H9 (cell line): ENCODE measurements at regions not wholly inside any gene's neighbourhood (a gene's known extent, or its start where the extent isn't known, plus 50 kb on each side); places are given as distances from the start of the nearest gene placed in this dataset.

Experiments used
- DNase-seq: peaks from one replicate; pipeline ENCODE4 v3.0.0-alpha.2; 2017
- H2AFZ ChIP-seq: one replicate; pipeline ENCODE4 v1.6.1; 2013; ENCODE audit warnings: mild to moderate bottlenecking, low read length, control low read depth, moderate library complexity
- H2AK5ac ChIP-seq: 2 replicates; pipeline ENCODE4 v1.6.1; 2013; ENCODE audit warnings: low read length, control low read depth, mixed read lengths; ENCODE audit not compliant: insufficient read length
- H2BK120ac ChIP-seq: one replicate; pipeline ENCODE4 v1.6.1; 2013; ENCODE audit warnings: low read depth, mild to moderate bottlenecking, low read length, control low read depth, inconsistent platforms; ENCODE audit not compliant: poor library complexity, severe bottlenecking
- H2BK12ac ChIP-seq: 2 replicates; pipeline ENCODE4 v1.6.1; 2013; ENCODE audit warnings: low read length, control low read depth, mixed read lengths, low read depth; ENCODE audit not compliant: insufficient read length
- H2BK15ac ChIP-seq: 2 replicates; pipeline ENCODE4 v1.6.1; 2013; ENCODE audit warnings: low read depth, low read length, control low read depth
- H2BK20ac ChIP-seq: one replicate; pipeline ENCODE4 v1.6.1; 2013; ENCODE audit warnings: low read depth, mild to moderate bottlenecking, low read length, control low read depth, inconsistent platforms; ENCODE audit not compliant: poor library complexity, severe bottlenecking
- H2BK5ac ChIP-seq: 2 replicates; pipeline ENCODE4 v1.6.1; 2013; ENCODE audit warnings: low read length, control low read depth, mixed read lengths; ENCODE audit not compliant: insufficient read length
- H3K14ac ChIP-seq: 2 replicates; pipeline ENCODE4 v1.6.1; 2013; ENCODE audit warnings: low read length, control low read depth; ENCODE audit not compliant: insufficient read depth
- H3K18ac ChIP-seq: 2 replicates; pipeline ENCODE4 v1.6.1; 2013; ENCODE audit warnings: low read depth, mild to moderate bottlenecking, mixed read lengths, low read length, control low read depth; ENCODE audit not compliant: insufficient read length
- H3K23ac ChIP-seq: 2 replicates; pipeline ENCODE4 v1.6.1; 2013; ENCODE audit warnings: low read length, control low read depth, mixed read lengths, low read depth; ENCODE audit not compliant: insufficient read length
- H3K23me2 ChIP-seq: 2 replicates; pipeline ENCODE4 v1.6.1; 2013; ENCODE audit warnings: low read depth, mild to moderate bottlenecking, mixed read lengths, low read length, control low read depth; ENCODE audit not compliant: insufficient read length, poor library complexity, severe bottlenecking
- H3K27ac ChIP-seq: 2 replicates; pipeline ENCODE4 v1.5.1; 2013; ENCODE audit warnings: low read length, control low read depth, mixed read lengths, low read depth; ENCODE audit not compliant: insufficient read length
- H3K27me3 ChIP-seq: 2 replicates; pipeline ENCODE4 v1.6.1; 2013; ENCODE audit warnings: low read length, control low read depth, inconsistent platforms; ENCODE audit not compliant: insufficient read depth
- H3K4ac ChIP-seq: 2 replicates; pipeline ENCODE4 v1.6.1; 2013; ENCODE audit warnings: low read depth, mild to moderate bottlenecking, control low read depth, inconsistent platforms, low read length, moderate library complexity
- H3K4me1 ChIP-seq: 2 replicates; pipeline ENCODE4 v1.6.1; 2013; ENCODE audit warnings: low read length, control low read depth, inconsistent platforms; ENCODE audit not compliant: insufficient read depth
- H3K4me2 ChIP-seq: 2 replicates; pipeline ENCODE4 v1.6.1; 2013; ENCODE audit warnings: low read length, control low read depth, mixed read lengths; ENCODE audit not compliant: insufficient read length, insufficient read depth
- H3K56ac ChIP-seq: 2 replicates; pipeline ENCODE4 v1.6.1; 2013; ENCODE audit warnings: low read depth, mild to moderate bottlenecking, mixed read lengths, low read length, control low read depth; ENCODE audit not compliant: insufficient read length
- H3K79me1 ChIP-seq: 2 replicates; pipeline ENCODE4 v1.6.1; 2013; ENCODE audit warnings: low read depth, mild to moderate bottlenecking, moderate library complexity, low read length, control low read depth, inconsistent platforms; ENCODE audit not compliant: insufficient read depth, poor library complexity, severe bottlenecking
- H3K79me2 ChIP-seq: 2 replicates; pipeline ENCODE4 v1.6.1; 2013; ENCODE audit warnings: low read length, control low read depth, inconsistent platforms; ENCODE audit not compliant: insufficient read depth
- H3K9ac ChIP-seq: 2 replicates; pipeline ENCODE4 v1.6.1; 2013; ENCODE audit warnings: low read length, control low read depth, mixed read lengths; ENCODE audit not compliant: insufficient read length; ENCODE audit errors: extremely low read depth
- H3K9me3 ChIP-seq: one replicate; pipeline ENCODE4 v1.6.1; 2013; ENCODE audit warnings: low read depth, low read length, inconsistent platforms; ENCODE audit not compliant: control insufficient read depth
- H3T11ph ChIP-seq: one replicate; pipeline ENCODE4 v1.6.1; 2013; ENCODE audit warnings: mild to moderate bottlenecking, low read length, control low read depth, inconsistent platforms
- H4K20me1 ChIP-seq: one replicate; pipeline ENCODE4 v1.6.1; 2013; ENCODE audit not compliant: control insufficient read depth, insufficient read length, insufficient read depth
- H4K5ac ChIP-seq: 2 replicates; pipeline ENCODE4 v1.6.1; 2013; ENCODE audit warnings: low read depth, mild to moderate bottlenecking, mixed read lengths, low read length, control low read depth; ENCODE audit not compliant: insufficient read length
- H4K8ac ChIP-seq: replicated peaks from 2 replicates; pipeline ENCODE4 v1.6.1; 2013; ENCODE audit warnings: low read length, control low read depth, mixed read lengths, low read depth; ENCODE audit not compliant: insufficient read length
- H4K91ac ChIP-seq: 2 replicates; pipeline ENCODE4 v1.6.1; 2013; ENCODE audit warnings: low read depth, mild to moderate bottlenecking, moderate library complexity, mixed read lengths, low read length, control low read depth; ENCODE audit not compliant: insufficient read length
- H3K27ac Mint-ChIP-seq, 3 experiments: 2 replicates in 2 of 3; 3 replicates in 1 of 3; pipeline ENCODE4 v1.8.0; 2020 to 2021; ENCODE audit warnings: mixed read lengths in 3 of 3, mild to moderate bottlenecking in 1 of 3, moderate library complexity in 1 of 3
- H3K27me3 Mint-ChIP-seq: 2 replicates; pipeline ENCODE4 v1.8.0; 2021; ENCODE audit warnings: low read depth, mild to moderate bottlenecking, moderate library complexity, mixed read lengths
- H3K36me3 Mint-ChIP-seq, 3 experiments: 2 replicates in 2 of 3; 3 replicates in 1 of 3; pipeline ENCODE4 v1.8.0; 2020 to 2021; ENCODE audit warnings: low read depth in 3 of 3, mixed read lengths in 3 of 3; ENCODE audit not compliant: insufficient read depth in 1 of 3
- H3K4me1 Mint-ChIP-seq, 2 experiments: 2 replicates each; pipeline ENCODE4 v1.8.0; 2020; ENCODE audit warnings: mixed read lengths in 2 of 2
- H3K4me3 Mint-ChIP-seq, 2 experiments: 2 replicates in 1 of 2; 3 replicates in 1 of 2; pipeline ENCODE4 v1.8.0; 2020 to 2021; ENCODE audit warnings: mild to moderate bottlenecking in 2 of 2, mixed read lengths in 2 of 2, moderate library complexity in 1 of 2
- H3K9me3 Mint-ChIP-seq, 2 experiments: 2 replicates in 1 of 2; 3 replicates in 1 of 2; pipeline ENCODE4 v1.8.0; 2020; ENCODE audit warnings: mild to moderate bottlenecking in 2 of 2, mixed read lengths in 2 of 2, moderate library complexity in 1 of 2
- CTCF ChIP-seq: fragments of 200-600 bp; sonication (generic); conservative IDR thresholded peaks from 3 replicates; pipeline ENCODE4 v1.8.0; 2021; ENCODE audit warnings: antibody characterized with exemption, mild to moderate bottlenecking
- WGBS: extraction: QIAGEN DNeasy Blood & Tissue Kit; methylation state at CpG from one replicate; pipeline ENCODE4 v1.1.7; 2013; ENCODE audit warnings: missing lambda C conversion rate, low lambda C conversion rate, mixed read lengths; ENCODE audit not compliant: insufficient read length; ENCODE audit errors: extremely low coverage; 5-methylcytosine and 5-hydroxymethylcytosine counted together

GRCh38 chr4:38462367-38463055 is 201.5 kb upstream of the KLF3 start:
- Histone ChIP-seq H4K20me1 (no peaks in the 10 kb centered on the region), H2AFZ (no peak overlapping the region), H2BK20ac (no peak overlapping the region), H4K91ac (no peak overlapping the region), H3K79me2 (no peaks in the 10 kb centered on the region), H3K9me3 (no peaks in the 10 kb centered on the region), H3K23ac (no peak overlapping the region), H3K27me3 (no peaks in the 10 kb centered on the region), H3K14ac (no peak overlapping the region), H3K9ac (no peak overlapping the region), H2BK15ac (no peak overlapping the region), H4K5ac (no peak overlapping the region), H2BK120ac (no peak overlapping the region), H3K4ac (no peak overlapping the region), H3K23me2 (no peaks in the 10 kb centered on the region), H4K8ac (no peak overlapping the region), H3K56ac (no peak overlapping the region), H2BK5ac (no peak overlapping the region), H3T11ph (no peak overlapping the region), H3K79me1 (no peaks in the 10 kb centered on the region), H3K18ac (no peak overlapping the region), H3K4me2 (no peak overlapping the region), H3K27ac (no peak overlapping the region), H3K4me1 (no peaks in the 10 kb centered on the region), H2BK12ac (no peak overlapping the region), H2AK5ac (no peak overlapping the region)
- DNase-seq, result no peak
- Mint-ChIP-seq H3K9me3 (peaks cover 6 to 11% of the 10 kb centered on the region in 2 experiments; a peak in 4 of 5 replicates), H3K27ac (peak overlapping the region in 1 of 3 experiments; percentile 41; a peak in 1 of 7 replicates), H3K4me3 (no peak overlapping the region), H3K4me1 (peaks cover 0 to 4% of the 10 kb centered on the region in 2 experiments; a peak in 1 of 4 replicates), H3K36me3 (peaks cover 5 to 14% (median 11%) of the 10 kb centered on the region in 3 experiments), H3K27me3 (peaks cover 2% of the 10 kb centered on the region; the same call in 1 of the 2 replicates)
- WGBS, result no CpG with 5 or more reads among the region's 6 CpGs
- TF ChIP-seq CTCF, result no peak
